Kidney (tissue), 13 donors: ENCODE measurements at regions not wholly inside any gene's neighbourhood (a gene's known extent, or its start where the extent isn't known, plus 50 kb on each side); places are given as distances from the start of the nearest gene placed in this dataset.

Experiments
- DNase-seq, 5 donors: peaks; one replicate each; pipeline ENCODE4 v3.0.0-alpha.2; 2013 to 2020
- FAIRE-seq: peaks from 2 replicates; lab custom pipeline; 2012; peaks lifted over from hg19 to GRCh38; lab: Jason Lieb, UNC
- H3K27ac ChIP-seq, 2 donors: one replicate each; pipeline ENCODE4 v1.7.0; 2013; ENCODE audit warnings: low read depth in 2 of 2, low read length in 2 of 2, inconsistent platforms in 1 of 2
- H3K27me3 ChIP-seq: one replicate; pipeline ENCODE4 v1.7.1; 2013; ENCODE audit warnings: low read length, inconsistent platforms; ENCODE audit not compliant: control insufficient read depth, insufficient read depth
- H3K36me3 ChIP-seq, 3 donors: one replicate each; pipeline versions ENCODE4 v1.7.0 to v1.7.1; 2013; ENCODE audit warnings: low read length in 3 of 3, control low read depth in 1 of 3, inconsistent platforms in 1 of 3; ENCODE audit not compliant: insufficient read depth in 3 of 3, control insufficient read depth in 2 of 3
- H3K4me1 ChIP-seq, 3 donors: one replicate each; pipeline versions ENCODE4 v1.7.0 to v1.7.1; 2013; ENCODE audit warnings: low read length in 3 of 3, inconsistent platforms in 1 of 3, low read depth in 1 of 3; ENCODE audit not compliant: control insufficient read depth in 2 of 3, insufficient read depth in 2 of 3
- H3K4me3 ChIP-seq, 3 donors: one replicate each; pipeline versions ENCODE4 v1.7.0 to v1.8.1; 2013; ENCODE audit warnings: low read length in 3 of 3, control low read depth in 1 of 3, inconsistent platforms in 1 of 3
- H3K9ac ChIP-seq, 3 donors: one replicate each; pipeline versions ENCODE4 v1.7.0 to v1.7.1; 2013; ENCODE audit warnings: low read length in 3 of 3, control low read depth in 1 of 3, inconsistent platforms in 1 of 3
- H3K9me3 ChIP-seq, 3 donors: one replicate each; pipeline versions ENCODE4 v1.7.0 to v1.7.1; 2013; ENCODE audit warnings: low read length in 3 of 3, control low read depth in 1 of 3, inconsistent platforms in 1 of 3; ENCODE audit not compliant: control insufficient read depth in 2 of 3, insufficient read depth in 1 of 3
- CTCF ChIP-seq: IDR thresholded peaks from 3 replicates; pipeline ENCODE4 v1.5.1; 2012; ENCODE audit warnings: mild to moderate bottlenecking, moderate library complexity, borderline replicate concordance; ENCODE audit not compliant: insufficient read depth; ENCODE audit errors: extremely low read depth
- intact Hi-C: fragments of 100-400 bp; cut with DNase I; formaldehyde crosslinking; loops from one replicate; pipeline ENCODE4 v1.11.1; 2022
- donor health status: control.
- donor health status: control.
- donor health status: control.
- donor health status: control.
- donor health status: control.
- donor health status: DM: yes; HTN: yes; CAD: no.
- donor health status: Normal renal cell carcinoma (clear cell type).

GRCh38 chr2:16173893-16174692 lies 233.7 kb downstream of the MYCN start:
- DNase-seq (no peak), FAIRE-seq (no peak)
- Histone ChIP-seq H3K4me1 (no peaks in the 10 kb centered on the region), H3K27me3 (no peaks in the 10 kb centered on the region), H3K4me3 (no peak overlapping the region), H3K9ac (no peak overlapping the region), H3K27ac (no peak overlapping the region), H3K9me3 (no peaks in the 10 kb centered on the region), H3K36me3 (no peaks in the 10 kb centered on the region)
- intact Hi-C loops = no loop called here
- TF ChIP-seq CTCF = no peak

GRCh38 chr2:16172324-16173175 lies 232.2 kb downstream of the MYCN start:
- DNase-seq = no peak
- TF ChIP-seq CTCF = no peak
- Histone ChIP-seq H3K4me3 (no peak overlapping the region), H3K27me3 (no peaks in the 10 kb centered on the region), H3K9me3 (no peaks in the 10 kb centered on the region), H3K36me3 (no peaks in the 10 kb centered on the region), H3K9ac (no peak overlapping the region), H3K4me1 (no peaks in the 10 kb centered on the region), H3K27ac (no peak overlapping the region)
- no peak for FAIRE-seq
- intact Hi-C loops = no loop called here

- no peaks in the 10 kb centered on the region for H3K4me1 ChIP-seq
These were observed 231.1 kb downstream of the MYCN start for GRCh38 chr2:16171425-16171920.

More at GRCh38 chr2:16171425-16171920, 231.1 kb downstream of the MYCN start:
- no peak overlapping the region for H3K9ac ChIP-seq
- H3K27ac ChIP-seq = no peak overlapping the region
- no peak overlapping the region for H3K4me3 ChIP-seq
- no peak for FAIRE-seq
- intact Hi-C loops = no loop called here
- no peaks in the 10 kb centered on the region for H3K9me3 ChIP-seq
- TF ChIP-seq CTCF = no peak
- DNase-seq = no peak
- no peaks in the 10 kb centered on the region for H3K36me3 ChIP-seq
- no peaks in the 10 kb centered on the region for H3K27me3 ChIP-seq
